Adipocyte (in vitro differentiated cells): ENCODE measurements at regions not wholly inside any gene's neighbourhood (a gene's known extent, or its start where the extent isn't known, plus 50 kb on each side); places are given as distances from the start of the nearest gene placed in this dataset.
"Not testable (repeated sequence)": the region's sequence is repeated elsewhere in the genome, so short reads cannot be mapped to it uniquely, and the experiment has no call there.

Experiments used
- DNase-seq: peaks from one replicate; pipeline ENCODE4 v3.0.0-alpha.2; 2015; ENCODE audit warnings: low read depth
- H3K27me3 ChIP-seq: replicated peaks from 2 replicates; pipeline ENCODE4 v1.7.0; 2013; ENCODE audit warnings: mild to moderate bottlenecking, low read length, moderate library complexity; ENCODE audit not compliant: control insufficient read depth, insufficient read depth
- H3K36me3 ChIP-seq: 2 replicates; pipeline ENCODE4 v1.7.0; 2013; ENCODE audit warnings: low read length, mild to moderate bottlenecking, moderate library complexity; ENCODE audit not compliant: control insufficient read depth, insufficient read depth, severe bottlenecking
- H3K4me1 ChIP-seq: 2 replicates; pipeline ENCODE4 v1.7.0; 2013; ENCODE audit warnings: mild to moderate bottlenecking, low read length, moderate library complexity; ENCODE audit not compliant: control insufficient read depth, insufficient read depth
- H3K4me3 ChIP-seq: 2 replicates; pipeline ENCODE4 v1.7.0; 2013; ENCODE audit warnings: mild to moderate bottlenecking, low read length, moderate library complexity
- H3K9ac ChIP-seq: 2 replicates; pipeline ENCODE4 v1.7.0; 2013; ENCODE audit warnings: mild to moderate bottlenecking, low read length, moderate library complexity
- H3K9me3 ChIP-seq: 2 replicates; pipeline ENCODE4 v1.7.0; 2013; ENCODE audit warnings: mild to moderate bottlenecking, low read length, moderate library complexity; ENCODE audit not compliant: control insufficient read depth

GRCh38 chr10:117457071-117457810 is 82.0 kb upstream of the PDZD8 start:
- Histone ChIP-seq H3K9me3 (no peaks in the 10 kb centered on the region), H3K4me3 (no peak overlapping the region), H3K4me1 (peaks cover 44% of the 10 kb centered on the region), H3K36me3 (no peaks in the 10 kb centered on the region), H3K27me3 (no peaks in the 10 kb centered on the region), H3K9ac (no peak overlapping the region)
- DNase-seq = no peak

- peaks cover 30% of the 10 kb centered on the region for H3K4me1 ChIP-seq
- no peak overlapping the region for H3K4me3 ChIP-seq
- no peaks in the 10 kb centered on the region for H3K9me3 ChIP-seq
- no peak for DNase-seq
- H3K9ac ChIP-seq = no peak overlapping the region
- H3K36me3 ChIP-seq = no peaks in the 10 kb centered on the region
- no peaks in the 10 kb centered on the region for H3K27me3 ChIP-seq
Measured at GRCh38 chr10:117455346-117455745, 80.1 kb upstream of the PDZD8 start.

- Histone ChIP-seq H3K4me1 (peaks cover 30% of the 10 kb centered on the region), H3K9ac (no peak overlapping the region), H3K27me3 (no peaks in the 10 kb centered on the region), H3K4me3 (no peak overlapping the region), H3K36me3 (no peaks in the 10 kb centered on the region), H3K9me3 (peaks cover 2% of the 10 kb centered on the region)
- DNase-seq = no peak
Measured at GRCh38 chr10:117454502-117454901, 79.3 kb upstream of the PDZD8 start.

GRCh38 chr10:117453484-117453883 is 78.2 kb upstream of the PDZD8 start:
- H3K9ac ChIP-seq, H3K4me3 ChIP-seq, DNase-seq, H3K27me3 ChIP-seq, H3K9me3 ChIP-seq, H3K36me3 ChIP-seq: not testable (repeated sequence)
- H3K4me1 ChIP-seq = peaks cover 30% of the 10 kb centered on the region

GRCh38 chr10:117450940-117451339 is 75.7 kb upstream of the PDZD8 start:
- peaks cover under 1% of the 10 kb centered on the region for H3K27me3 ChIP-seq
- H3K4me1 ChIP-seq = peaks cover 7% of the 10 kb centered on the region
- H3K4me3 ChIP-seq = no peak overlapping the region
- no peak for DNase-seq
- H3K36me3 ChIP-seq = no peaks in the 10 kb centered on the region
- peaks cover 7% of the 10 kb centered on the region for H3K9me3 ChIP-seq
- no peak overlapping the region for H3K9ac ChIP-seq

GRCh38 chr10:117449636-117450035 is 74.4 kb upstream of the PDZD8 start:
- Histone ChIP-seq H3K9me3 (peaks cover 9% of the 10 kb centered on the region), H3K36me3 (no peaks in the 10 kb centered on the region), H3K4me3 (no peak overlapping the region), H3K9ac (no peak overlapping the region), H3K27me3 (peaks cover 4% of the 10 kb centered on the region), H3K4me1 (peaks cover 3% of the 10 kb centered on the region)
- DNase-seq = peak; percentile 12

- DNase-seq = no peak
- no peaks in the 10 kb centered on the region for H3K4me1 ChIP-seq
- H3K4me3 ChIP-seq = no peak overlapping the region
- H3K36me3 ChIP-seq = no peaks in the 10 kb centered on the region
- peaks cover 9% of the 10 kb centered on the region for H3K9me3 ChIP-seq
- H3K9ac ChIP-seq = no peak overlapping the region
- peaks cover 7% of the 10 kb centered on the region for H3K27me3 ChIP-seq
Measured at GRCh38 chr10:117448802-117449201, 73.6 kb upstream of the PDZD8 start.

GRCh38 chr10:117445992-117446391 is 70.8 kb upstream of the PDZD8 start:
- Histone ChIP-seq H3K4me1 (peaks cover 24% of the 10 kb centered on the region), H3K4me3 (no peak overlapping the region), H3K36me3 (no peaks in the 10 kb centered on the region), H3K27me3 (peaks cover 7% of the 10 kb centered on the region), H3K9ac (no peak overlapping the region), H3K9me3 (peaks cover 9% of the 10 kb centered on the region)
- DNase-seq = no peak

- Histone ChIP-seq H3K27me3 (peaks cover 7% of the 10 kb centered on the region), H3K4me3 (no peak overlapping the region)
Measured at GRCh38 chr10:117444497-117445040, 69.3 kb upstream of the PDZD8 start.

GRCh38 chr10:117443686-117444041 is 68.4 kb upstream of the PDZD8 start:
- DNase-seq = no peak
- Histone ChIP-seq H3K36me3 (no peaks in the 10 kb centered on the region), H3K9me3 (peaks cover 6% of the 10 kb centered on the region), H3K4me1 (peaks cover 38% of the 10 kb centered on the region), H3K4me3 (peak overlapping the region; percentile 27), H3K27me3 (peaks cover 7% of the 10 kb centered on the region), H3K9ac (peak overlapping the region; percentile 9)

More at GRCh38 chr10:117444497-117445040, 69.3 kb upstream of the PDZD8 start:
- H3K36me3 ChIP-seq = no peaks in the 10 kb centered on the region
- H3K9me3 ChIP-seq = peaks cover 8% of the 10 kb centered on the region
- H3K9ac ChIP-seq = no peak overlapping the region
- peaks cover 31% of the 10 kb centered on the region for H3K4me1 ChIP-seq
- DNase-seq = no peak

- DNase-seq = peak; percentile 44
- H3K27me3 ChIP-seq = peaks cover 7% of the 10 kb centered on the region
- no peaks in the 10 kb centered on the region for H3K36me3 ChIP-seq
- peaks cover 6% of the 10 kb centered on the region for H3K9me3 ChIP-seq
- peak overlapping the region; percentile 45 for H3K9ac ChIP-seq
- peak overlapping the region; percentile 27 for H3K4me3 ChIP-seq
- peaks cover 38% of the 10 kb centered on the region for H3K4me1 ChIP-seq
Measured at GRCh38 chr10:117442944-117443685, 67.9 kb upstream of the PDZD8 start.
